Activated CD4-positive, alpha-beta memory T cell treated with anti-CD3 and anti-CD28 coated beads, Interleukin-2, amount 10 ng/mL, durations not matched to agents 7 days and 5 days (primary cell): ENCODE measurements at regions not wholly inside any gene's neighbourhood (a gene's known extent, or its start where the extent isn't known, plus 50 kb on each side); places are given as distances from the start of the nearest gene placed in this dataset.

ENCODE experiments used
- CTCF ChIA-PET: fragments of 350-600 bp; sonication (Branson Sonifier 250); formaldehyde crosslinking; loops from one replicate; lab custom pipeline; 2021; ENCODE audit warnings: antibody characterized with exemption, inconsistent platforms; lab: Charles Lee
- POLR2A ChIA-PET: fragments of 350-600 bp; sonication (Branson Sonifier 250); formaldehyde crosslinking; loops from one replicate; lab custom pipeline; 2021; ENCODE audit warnings: antibody characterized with exemption; lab: Charles Lee
- DNase-seq: peaks from one replicate; pipeline ENCODE4 v3.0.0-alpha.2; 2020
- H3K27ac Mint-ChIP-seq: one replicate; pipeline ENCODE4 v1.8.0; 2021; ENCODE audit warnings: mild to moderate bottlenecking, mixed read lengths
- H3K27me3 Mint-ChIP-seq: one replicate; pipeline ENCODE4 v1.8.0; 2021; ENCODE audit warnings: mixed read lengths
- H3K36me3 Mint-ChIP-seq: one replicate; pipeline ENCODE4 v1.8.0; 2021; ENCODE audit warnings: low read depth, mixed read lengths
- H3K4me1 Mint-ChIP-seq: one replicate; pipeline ENCODE4 v1.8.0; 2021; ENCODE audit warnings: mixed read lengths
- H3K4me3 Mint-ChIP-seq: one replicate; pipeline ENCODE4 v1.8.0; 2021; ENCODE audit warnings: mild to moderate bottlenecking, mixed read lengths
- H3K9me3 Mint-ChIP-seq: one replicate; pipeline ENCODE4 v1.8.0; 2021; ENCODE audit warnings: mixed read lengths

DNA sequence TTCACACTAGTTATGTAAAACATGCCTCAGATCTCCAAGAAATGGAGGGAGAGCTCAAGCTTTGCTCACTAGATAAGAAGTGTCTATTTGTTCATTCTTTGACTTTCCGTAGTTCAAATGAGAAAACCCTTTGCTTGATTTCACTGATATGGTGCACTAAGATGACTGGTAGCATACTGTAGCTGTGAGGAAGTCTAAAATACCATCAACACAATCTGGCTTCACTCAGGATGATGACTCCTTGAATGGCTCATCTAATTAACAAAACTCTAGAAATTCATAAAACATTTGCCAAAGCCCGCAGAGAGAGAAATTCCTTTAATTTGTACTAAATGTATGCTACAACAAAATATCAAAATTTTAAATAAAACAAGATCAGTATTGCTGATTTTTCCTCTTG, 152.8 kb upstream of the STK17B start:
- ChIA-PET CTCF (interaction anchor here (0.8 kb wide), 1 partner anchor 13 kb away, joined by 3 read pairs; no protein-coding TSS in a partner anchor), POLR2A (no interaction called here)
- DNase-seq = no peak
- no peaks in the 10 kb centered on the region for H3K4me1 Mint-ChIP-seq
- no peaks in the 10 kb centered on the region for H3K9me3 Mint-ChIP-seq
- peaks cover 7% of the 10 kb centered on the region for H3K27me3 Mint-ChIP-seq
- H3K4me3 Mint-ChIP-seq = no peak overlapping the region
- H3K36me3 Mint-ChIP-seq = no peaks in the 10 kb centered on the region
- no peak overlapping the region for H3K27ac Mint-ChIP-seq

- peaks cover 16% of the 10 kb centered on the region for H3K27me3 Mint-ChIP-seq
- H3K4me3 Mint-ChIP-seq = no peak overlapping the region
- H3K4me1 Mint-ChIP-seq = peaks cover 5% of the 10 kb centered on the region
- H3K27ac Mint-ChIP-seq = no peak overlapping the region
- ChIA-PET CTCF (interaction anchor here (1.0 to 1.1 kb wide), 2 partner anchors 9 to 26 kb away, joined by 3 to 5 read pairs; no protein-coding TSS in a partner anchor), POLR2A (no interaction called here)
- no peak for DNase-seq
- H3K9me3 Mint-ChIP-seq = no peaks in the 10 kb centered on the region
- H3K36me3 Mint-ChIP-seq = no peaks in the 10 kb centered on the region
Measured at GRCh38 chr2:196328088-196328680, 156.8 kb upstream of the STK17B start.

- no peak for DNase-seq
- H3K36me3 Mint-ChIP-seq = no peaks in the 10 kb centered on the region
- ChIA-PET CTCF (interaction anchor here (1.4 kb wide), 1 partner anchor 252 kb away, joined by 3 read pairs; no protein-coding TSS in a partner anchor), POLR2A (no interaction called here)
- H3K27ac Mint-ChIP-seq = no peak overlapping the region
- H3K4me3 Mint-ChIP-seq = no peak overlapping the region
- H3K4me1 Mint-ChIP-seq = peaks cover 5% of the 10 kb centered on the region
- H3K9me3 Mint-ChIP-seq = no peaks in the 10 kb centered on the region
- peaks cover 14% of the 10 kb centered on the region for H3K27me3 Mint-ChIP-seq
Measured at GRCh38 chr2:196329959-196330358, 158.6 kb upstream of the STK17B start.

GRCh38 chr2:196330645-196331044, 159.3 kb upstream of the STK17B start:
- no peak for DNase-seq
- Mint-ChIP-seq H3K9me3 (no peaks in the 10 kb centered on the region), H3K4me3 (no peak overlapping the region), H3K27ac (no peak overlapping the region), H3K36me3 (no peaks in the 10 kb centered on the region), H3K4me1 (peaks cover 5% of the 10 kb centered on the region), H3K27me3 (peaks cover 14% of the 10 kb centered on the region)
- POLR2A ChIA-PET = no interaction called here
- CTCF ChIA-PET = interaction anchor here (1.4 kb wide), 1 partner anchor 253 kb away, joined by 3 read pairs; no protein-coding TSS in a partner anchor

DNA sequence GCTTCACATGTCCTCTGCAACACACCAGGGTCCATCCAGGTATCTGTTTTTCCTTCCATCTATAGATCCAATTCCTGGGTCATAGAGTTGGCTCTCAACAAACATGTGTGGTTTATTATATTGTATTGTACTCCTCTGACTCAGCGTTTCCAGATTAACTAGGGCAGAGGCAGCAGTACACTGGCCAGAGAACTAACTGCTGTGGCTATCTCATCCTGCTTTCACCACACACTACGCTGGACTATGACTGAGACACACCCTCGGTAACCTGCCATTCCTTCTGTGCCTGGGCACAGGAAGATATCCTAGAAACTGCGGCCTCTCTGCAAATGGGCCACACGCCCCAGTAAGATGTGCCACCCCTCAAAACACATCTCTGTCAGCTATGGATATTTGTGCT, 159.8 kb upstream of the STK17B start:
- ChIA-PET CTCF (no interaction called here), POLR2A (no interaction called here)
- no peaks in the 10 kb centered on the region for H3K9me3 Mint-ChIP-seq
- no peak overlapping the region for H3K4me3 Mint-ChIP-seq
- H3K27me3 Mint-ChIP-seq = peaks cover 14% of the 10 kb centered on the region
- DNase-seq = no peak
- peaks cover 5% of the 10 kb centered on the region for H3K4me1 Mint-ChIP-seq
- no peak overlapping the region for H3K27ac Mint-ChIP-seq
- no peaks in the 10 kb centered on the region for H3K36me3 Mint-ChIP-seq

DNA sequence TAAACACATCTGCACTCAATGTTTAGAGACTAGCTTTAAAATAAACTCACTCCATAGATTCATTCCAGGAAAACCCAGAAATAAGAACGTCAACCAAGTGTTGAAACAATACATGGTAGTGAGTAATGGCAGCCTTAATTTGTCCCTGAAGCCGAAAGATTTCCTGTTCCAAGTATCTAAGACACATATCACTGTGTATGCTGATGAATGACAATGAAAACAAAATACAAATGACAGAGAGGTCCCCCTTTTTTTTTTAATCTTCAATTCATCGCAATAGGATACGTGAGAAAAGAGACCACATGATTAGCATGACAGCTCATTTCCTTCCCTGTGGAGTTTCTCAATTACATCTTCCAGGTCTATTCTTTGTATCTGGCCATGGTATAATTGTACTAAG, 160.5 kb upstream of the STK17B start:
- peaks cover 14% of the 10 kb centered on the region for H3K27me3 Mint-ChIP-seq
- ChIA-PET POLR2A (no interaction called here), CTCF (interaction anchor here (0.6 to 1.1 kb wide), 2 partner anchors 34 to 50 kb away, joined by 4 read pairs; no protein-coding TSS in a partner anchor)

GRCh38 chr2:196333397-196333796, 162.0 kb upstream of the STK17B start:
- Mint-ChIP-seq H3K4me1 (peaks cover 8% of the 10 kb centered on the region), H3K9me3 (no peaks in the 10 kb centered on the region), H3K36me3 (no peaks in the 10 kb centered on the region), H3K27me3 (peaks cover 14% of the 10 kb centered on the region), H3K4me3 (no peak overlapping the region), H3K27ac (no peak overlapping the region)
- DNase-seq = no peak
- ChIA-PET POLR2A (no interaction called here), CTCF (interaction anchor here (0.6 kb wide), 1 partner anchor 255 kb away, joined by 3 read pairs; no protein-coding TSS in a partner anchor)

More for the DNA sequence above, 160.5 kb upstream of the STK17B start:
- H3K4me3 Mint-ChIP-seq = no peak overlapping the region
- H3K27ac Mint-ChIP-seq = no peak overlapping the region
- H3K36me3 Mint-ChIP-seq = no peaks in the 10 kb centered on the region
- DNase-seq = no peak
- H3K4me1 Mint-ChIP-seq = peaks cover 8% of the 10 kb centered on the region
- no peaks in the 10 kb centered on the region for H3K9me3 Mint-ChIP-seq

DNA sequence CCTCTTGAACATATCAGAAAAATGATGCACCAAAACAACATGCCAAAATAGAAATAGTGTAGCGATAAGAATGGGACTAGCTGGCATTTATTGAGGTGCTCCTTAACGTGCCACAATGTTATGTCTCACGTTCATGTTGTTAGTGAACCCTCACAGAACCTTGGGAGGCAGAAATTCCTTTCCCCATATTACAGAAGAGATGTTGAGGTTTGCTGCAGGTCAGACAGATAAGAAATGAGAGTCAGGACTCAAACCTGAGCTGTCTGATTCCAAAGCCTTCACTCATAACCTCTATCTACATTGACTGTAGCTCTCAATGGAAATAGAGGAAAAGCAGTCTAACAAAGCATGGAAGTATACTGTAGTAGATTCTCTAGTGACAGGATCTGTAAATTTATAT, 163.3 kb upstream of the STK17B start:
- POLR2A ChIA-PET = no interaction called here

DNA sequence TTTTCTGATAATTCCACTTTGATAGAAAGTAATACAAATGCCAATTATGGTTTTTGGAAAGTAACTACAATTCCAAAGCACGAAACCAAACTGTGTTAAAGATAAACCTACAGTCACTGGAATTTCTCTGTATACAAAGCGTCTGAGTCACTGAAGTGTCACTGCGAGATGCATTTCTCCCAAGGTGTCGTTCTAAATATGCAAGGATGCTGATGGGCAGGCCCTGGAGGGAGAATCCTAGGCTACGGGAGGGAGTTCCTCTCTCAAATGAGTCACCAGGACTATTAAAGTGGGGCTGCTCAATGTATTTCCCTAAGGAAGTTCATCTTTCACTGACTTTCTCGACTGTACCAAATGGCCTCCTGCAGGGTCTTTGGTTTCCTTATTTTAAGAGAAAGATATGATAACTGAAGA, 163.8 kb upstream of the STK17B start:
- Mint-ChIP-seq H3K4me3 (no peak overlapping the region), H3K27ac (no peak overlapping the region), H3K9me3 (no peaks in the 10 kb centered on the region), H3K4me1 (peaks cover 8% of the 10 kb centered on the region), H3K36me3 (no peaks in the 10 kb centered on the region), H3K27me3 (peaks cover 14% of the 10 kb centered on the region)
- CTCF ChIA-PET = interaction anchor here (0.9 to 6.3 kb wide), 6 partner anchors 30 to 269 kb away, joined by 3 to 164 read pairs (median 4); partner anchors contain the start of gene DNAH7
- no peak for DNase-seq
- POLR2A ChIA-PET = no interaction called here

More for the DNA sequence above, 163.3 kb upstream of the STK17B start:
- Mint-ChIP-seq H3K9me3 (no peaks in the 10 kb centered on the region), H3K4me1 (peaks cover 8% of the 10 kb centered on the region), H3K4me3 (no peak overlapping the region), H3K36me3 (no peaks in the 10 kb centered on the region), H3K27ac (no peak overlapping the region), H3K27me3 (peaks cover 16% of the 10 kb centered on the region)
- CTCF ChIA-PET = interaction anchor here (0.9 to 6.3 kb wide), 5 partner anchors 30 to 268 kb away, joined by 3 to 164 read pairs (median 4); partner anchors contain the start of gene DNAH7
- no peak for DNase-seq

DNA sequence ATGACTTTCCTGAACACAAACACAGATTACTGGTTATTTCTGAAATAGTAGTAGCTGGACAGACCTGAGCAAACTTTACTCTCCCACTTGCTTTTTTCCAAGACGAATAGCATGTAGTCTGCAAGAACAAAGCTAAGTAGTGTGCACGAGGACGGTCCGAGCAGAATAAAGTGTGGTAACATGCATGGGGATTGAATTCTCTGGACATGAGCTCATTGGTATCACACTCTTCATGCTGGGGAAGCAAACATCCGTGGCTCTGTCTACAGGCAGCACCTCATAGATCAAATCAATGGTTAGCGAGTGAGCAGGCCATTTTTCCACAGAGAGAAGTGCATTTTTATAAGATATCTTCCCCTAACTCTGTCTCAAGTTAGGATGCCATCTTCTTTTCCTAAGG, 164.8 kb upstream of the STK17B start:
- CTCF ChIA-PET = interaction anchor here (0.8 to 6.3 kb wide), 19 partner anchors 17 to 269 kb away, joined by 3 to 164 read pairs (median 4); partner anchors contain the start of gene DNAH7
- no peaks in the 10 kb centered on the region for H3K36me3 Mint-ChIP-seq
- H3K4me3 Mint-ChIP-seq = no peak overlapping the region
- no peak overlapping the region for H3K27ac Mint-ChIP-seq
- H3K27me3 Mint-ChIP-seq = peaks cover 12% of the 10 kb centered on the region
- DNase-seq = no peak
- H3K9me3 Mint-ChIP-seq = no peaks in the 10 kb centered on the region
- peaks cover 8% of the 10 kb centered on the region for H3K4me1 Mint-ChIP-seq
- POLR2A ChIA-PET = interaction anchor here (1.3 to 2.3 kb wide), 3 partner anchors 204 to 259 kb away, joined by 4 to 7 read pairs (median 4); no protein-coding TSS in a partner anchor

DNA sequence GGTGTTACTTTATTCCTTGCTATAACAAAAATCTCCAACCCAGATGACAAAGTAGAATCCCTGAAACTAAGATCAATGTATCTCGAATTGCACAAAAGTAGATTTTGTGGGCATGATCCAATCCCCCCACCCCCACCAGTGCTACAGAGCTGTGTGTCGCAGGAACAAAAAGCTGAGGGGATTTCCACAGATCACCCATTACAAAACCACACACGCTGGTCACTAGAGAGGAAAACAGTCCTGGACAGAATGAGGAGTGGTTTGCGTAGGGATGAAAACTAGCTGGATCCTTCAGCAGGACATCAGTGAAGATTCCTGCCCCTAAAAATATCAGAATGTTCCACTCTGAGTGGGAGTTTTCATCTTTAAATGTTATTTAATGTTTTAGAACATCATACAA, 165.3 kb upstream of the STK17B start:
- ChIA-PET POLR2A (interaction anchor here (0.9 to 2.3 kb wide), 4 partner anchors 42 to 260 kb away, joined by 3 to 7 read pairs (median 4); no protein-coding TSS in a partner anchor), CTCF (interaction anchor here (0.6 to 6.3 kb wide), 36 partner anchors 9 to 269 kb away, joined by 3 to 164 read pairs (median 4); partner anchors contain the start of gene DNAH7)
- Mint-ChIP-seq H3K27ac (no peak overlapping the region), H3K27me3 (peaks cover 11% of the 10 kb centered on the region), H3K36me3 (no peaks in the 10 kb centered on the region), H3K4me1 (peaks cover 6% of the 10 kb centered on the region), H3K9me3 (no peaks in the 10 kb centered on the region), H3K4me3 (no peak overlapping the region)
- DNase-seq = no peak

- peaks cover 7% of the 10 kb centered on the region for H3K27me3 Mint-ChIP-seq
- peaks cover 2% of the 10 kb centered on the region for H3K4me1 Mint-ChIP-seq
- ChIA-PET CTCF (interaction anchor here (0.6 to 6.3 kb wide), 34 partner anchors 9 to 270 kb away, joined by 3 to 164 read pairs (median 4); partner anchors contain the start of gene DNAH7), POLR2A (interaction anchor here (0.9 to 2.3 kb wide), 5 partner anchors 42 to 271 kb away, joined by 3 to 7 read pairs (median 4); no protein-coding TSS in a partner anchor)
- no peak overlapping the region for H3K27ac Mint-ChIP-seq
- DNase-seq = peak; percentile 23
- H3K36me3 Mint-ChIP-seq = no peaks in the 10 kb centered on the region
- H3K4me3 Mint-ChIP-seq = no peak overlapping the region
- no peaks in the 10 kb centered on the region for H3K9me3 Mint-ChIP-seq
Measured at GRCh38 chr2:196337208-196337953, 166.0 kb upstream of the STK17B start.
